Choroid plexus epithelial cell (primary cell): ENCODE measurements at regions not wholly inside any gene's neighbourhood (a gene's known extent, or its start where the extent isn't known, plus 50 kb on each side); places are given as distances from the start of the nearest gene placed in this dataset.
A peak's percentile ranks its signal among the peaks of the same experiment; 100 is the strongest.

Experiments used
- DNase-seq: peaks from one replicate; pipeline ENCODE4 v3.0.0-alpha.2; 2010; ENCODE audit warnings: low read depth
- H3K4me3 ChIP-seq: 2 replicates; pipeline ENCODE4 v1.5.1; 2011; ENCODE audit warnings: low read depth, mild to moderate bottlenecking, control low read depth, low read length, moderate library complexity
- TF ChIP-seq, protein P1 (sequence below): conservative IDR thresholded peaks from 2 replicates; pipeline ENCODE4 v1.5.1; 2011; ENCODE audit warnings: low read depth, mild to moderate bottlenecking, control low read depth, inconsistent platforms, low read length, moderate library complexity

DNA sequence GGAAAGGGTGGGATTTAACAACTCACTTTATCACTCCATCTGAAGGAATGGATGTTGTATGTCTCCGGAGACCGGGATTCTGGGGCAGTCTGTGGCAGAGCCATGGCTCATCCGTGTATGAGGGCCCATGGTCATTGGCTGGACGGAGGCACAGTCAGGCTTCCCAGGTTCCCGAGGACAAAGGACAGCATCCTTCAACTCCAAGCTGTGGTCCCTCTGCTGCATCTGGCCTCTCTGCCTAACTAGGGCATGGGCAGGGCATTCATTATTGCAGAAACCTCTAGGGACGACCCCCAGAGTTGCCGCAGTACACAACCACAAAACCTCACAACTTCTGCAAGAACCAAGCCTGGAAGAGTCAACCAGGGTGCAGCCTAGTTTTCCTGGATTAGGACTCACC, 525.2 kb downstream of the GLRX3 start:
- TF ChIP-seq, protein P1, sequence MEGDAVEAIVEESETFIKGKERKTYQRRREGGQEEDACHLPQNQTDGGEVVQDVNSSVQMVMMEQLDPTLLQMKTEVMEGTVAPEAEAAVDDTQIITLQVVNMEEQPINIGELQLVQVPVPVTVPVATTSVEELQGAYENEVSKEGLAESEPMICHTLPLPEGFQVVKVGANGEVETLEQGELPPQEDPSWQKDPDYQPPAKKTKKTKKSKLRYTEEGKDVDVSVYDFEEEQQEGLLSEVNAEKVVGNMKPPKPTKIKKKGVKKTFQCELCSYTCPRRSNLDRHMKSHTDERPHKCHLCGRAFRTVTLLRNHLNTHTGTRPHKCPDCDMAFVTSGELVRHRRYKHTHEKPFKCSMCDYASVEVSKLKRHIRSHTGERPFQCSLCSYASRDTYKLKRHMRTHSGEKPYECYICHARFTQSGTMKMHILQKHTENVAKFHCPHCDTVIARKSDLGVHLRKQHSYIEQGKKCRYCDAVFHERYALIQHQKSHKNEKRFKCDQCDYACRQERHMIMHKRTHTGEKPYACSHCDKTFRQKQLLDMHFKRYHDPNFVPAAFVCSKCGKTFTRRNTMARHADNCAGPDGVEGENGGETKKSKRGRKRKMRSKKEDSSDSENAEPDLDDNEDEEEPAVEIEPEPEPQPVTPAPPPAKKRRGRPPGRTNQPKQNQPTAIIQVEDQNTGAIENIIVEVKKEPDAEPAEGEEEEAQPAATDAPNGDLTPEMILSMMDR, result no peak
- no peak for DNase-seq
- H3K4me3 ChIP-seq, result no peak overlapping the region

DNA sequence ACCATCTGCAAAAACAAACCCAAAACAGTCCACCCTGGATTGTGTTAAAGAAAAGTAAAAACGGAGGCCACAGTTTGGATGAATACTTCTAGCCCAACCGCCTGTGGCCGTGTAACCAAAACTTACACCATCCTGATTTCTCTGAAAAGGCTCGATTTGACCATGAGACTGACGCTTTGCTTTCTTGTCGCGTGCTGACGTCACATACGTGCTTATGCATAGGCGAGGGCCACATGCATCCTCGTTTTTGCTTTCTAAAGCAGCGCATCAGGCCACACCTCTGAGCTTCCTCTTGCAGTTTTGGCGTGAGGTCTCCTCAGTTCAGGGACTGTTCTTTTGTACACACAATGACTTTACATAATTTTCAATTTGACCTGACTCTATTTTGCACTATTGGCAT, 526.6 kb downstream of the GLRX3 start:
- TF ChIP-seq, protein P1, result no peak
- no peak for DNase-seq

DNA sequence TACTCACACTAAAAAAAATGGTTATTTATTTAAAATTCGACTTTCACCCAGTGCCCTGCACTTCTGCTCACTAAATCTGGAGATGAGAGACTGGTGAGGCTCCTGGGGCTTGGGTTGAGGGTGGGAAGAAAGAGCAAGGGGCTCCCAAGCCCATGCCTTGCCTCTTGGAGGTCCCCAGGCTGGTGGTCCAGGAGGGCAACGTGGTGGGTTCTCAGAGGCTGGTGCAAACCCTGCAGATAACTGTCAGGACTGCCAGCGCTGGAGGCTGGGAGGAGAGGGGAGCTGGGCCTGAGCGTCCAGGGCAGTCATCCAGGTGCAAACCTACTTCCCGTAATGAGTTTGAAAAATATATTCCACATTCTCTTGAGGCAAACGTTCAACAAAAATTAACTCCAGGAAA, 528.3 kb downstream of the GLRX3 start:
- TF ChIP-seq, protein P1, result no peak
- H3K4me3 ChIP-seq, result no peak overlapping the region
- DNase-seq, result no peak

More for the DNA sequence above, 526.6 kb downstream of the GLRX3 start:
- no peak overlapping the region for H3K4me3 ChIP-seq

DNA sequence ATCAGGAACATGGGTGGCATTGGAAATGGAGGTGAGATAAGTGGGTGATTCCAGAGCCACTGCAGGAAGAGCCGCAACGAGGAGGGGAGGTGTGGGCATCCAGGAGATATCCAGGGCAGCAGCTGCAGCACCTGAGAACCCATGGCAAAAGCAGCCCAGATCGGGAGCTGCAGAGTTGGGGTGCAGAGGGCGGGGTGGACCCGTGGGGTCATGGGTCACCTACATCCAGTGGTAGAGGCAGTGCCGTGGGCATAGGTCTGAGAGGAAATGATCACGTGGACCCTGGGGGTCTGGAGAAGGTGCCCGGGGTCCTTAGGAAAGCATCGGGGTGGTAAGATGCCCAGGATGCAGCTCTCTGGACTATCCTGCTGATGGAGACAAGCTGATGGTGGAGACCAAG, 530.0 kb downstream of the GLRX3 start:
- DNase-seq, result no peak
- TF ChIP-seq, protein P1, result no peak
- no peak overlapping the region for H3K4me3 ChIP-seq

DNA sequence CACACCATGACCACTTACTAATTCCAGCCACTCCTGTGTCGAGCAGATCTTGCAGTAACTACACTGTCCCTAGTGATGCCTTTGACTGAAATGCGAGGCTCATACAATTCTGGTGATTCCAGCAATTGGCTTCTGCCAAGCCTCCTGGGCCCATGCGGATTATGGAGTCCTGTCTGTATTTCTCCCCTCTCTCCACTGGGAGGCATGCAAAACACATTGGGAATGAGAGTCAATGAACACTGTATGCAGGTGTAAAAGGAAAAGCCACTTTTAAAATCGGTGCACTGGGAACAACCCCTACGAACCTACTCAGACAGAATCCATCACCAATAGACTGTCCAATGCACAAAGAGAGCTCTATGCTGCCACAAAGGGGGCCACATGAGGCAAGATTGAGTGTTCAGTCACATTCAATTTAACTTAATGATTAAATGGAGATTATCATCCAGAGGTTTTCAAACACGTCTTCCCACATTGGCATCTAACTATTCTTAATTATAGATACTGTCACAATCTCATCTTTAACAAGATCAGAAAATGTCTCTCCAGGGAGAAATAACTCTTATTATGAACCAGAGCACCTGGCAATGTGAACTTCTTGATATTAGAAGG, 550.6 kb downstream of the GLRX3 start:
- peak; percentile 31 for DNase-seq
- no peak overlapping the region for H3K4me3 ChIP-seq
- TF ChIP-seq, protein P1, result peak; percentile 44

DNA sequence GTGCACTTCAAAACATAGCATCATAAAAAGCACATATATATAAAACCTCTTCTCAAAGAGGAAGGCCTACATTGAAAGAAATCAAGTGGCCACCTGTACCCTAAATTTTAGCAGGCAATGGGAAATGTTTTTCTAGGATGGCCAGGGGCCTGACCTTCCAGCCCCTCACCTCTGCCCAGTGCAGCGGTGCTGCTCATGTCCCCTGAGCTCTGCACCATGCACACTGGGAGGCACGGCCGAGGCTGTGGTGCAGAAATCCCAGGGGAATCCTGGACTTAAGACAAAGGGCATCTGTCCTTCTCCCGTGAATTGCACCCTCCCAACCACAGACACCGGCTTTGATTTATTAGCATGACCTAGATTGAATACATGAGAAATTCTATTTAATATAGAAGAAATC, 551.4 kb downstream of the GLRX3 start:
- H3K4me3 ChIP-seq, result no peak overlapping the region
- TF ChIP-seq, protein P1, result no peak

DNA sequence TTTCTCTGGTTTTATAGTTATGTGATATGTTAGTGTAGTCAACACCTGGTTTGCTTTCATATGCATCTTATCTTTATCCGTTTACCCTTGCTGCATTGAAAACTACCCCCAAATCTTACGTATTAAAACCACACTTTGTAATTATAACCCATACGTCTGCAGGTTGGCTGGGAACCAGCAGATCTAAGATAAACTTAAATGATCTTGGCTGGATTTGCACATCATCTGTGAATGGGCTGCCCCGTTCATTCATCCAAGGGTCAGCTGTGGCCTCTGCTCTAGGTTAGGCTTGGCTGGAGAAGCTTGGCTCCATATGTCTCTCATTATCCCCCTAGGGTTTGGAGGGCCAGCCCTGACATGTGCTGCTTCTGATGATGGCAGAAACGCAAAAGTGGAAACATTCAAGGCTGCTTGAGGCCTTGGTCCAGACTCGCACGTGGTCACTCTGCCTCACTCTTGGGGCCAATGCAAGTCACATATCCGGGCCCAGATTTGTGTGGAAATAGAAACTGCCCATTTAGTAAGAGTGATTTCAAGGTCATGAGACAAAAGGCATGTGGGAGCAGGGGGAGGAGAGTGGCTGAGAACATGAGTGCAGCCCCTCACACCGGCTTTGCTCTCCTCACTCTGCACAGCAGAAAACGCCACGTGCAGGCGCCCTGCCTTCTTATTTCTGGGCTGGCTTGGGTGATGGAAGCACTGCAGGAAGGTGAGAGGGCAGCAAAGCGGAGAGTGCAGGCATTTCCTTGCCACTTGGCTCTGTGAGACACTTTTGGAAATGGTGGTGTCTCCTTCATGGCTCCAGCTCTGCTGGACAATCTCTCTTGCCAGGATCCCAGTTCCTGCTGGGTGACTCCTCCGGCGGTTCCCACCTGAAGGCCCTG, 553.8 kb downstream of the GLRX3 start:
- TF ChIP-seq, protein P1, result no peak
- no peak for DNase-seq
- no peak overlapping the region for H3K4me3 ChIP-seq

More for the DNA sequence above, 551.4 kb downstream of the GLRX3 start:
- DNase-seq, result no peak
